GM12873 (cell line): ENCODE measurements at regions not wholly inside any gene's neighbourhood (a gene's known extent, or its start where the extent isn't known, plus 50 kb on each side); places are given as distances from the start of the nearest gene placed in this dataset.

Experiments
- CTCF ChIP-seq: IDR thresholded peaks from 2 replicates; pipeline ENCODE4 v1.5.1; 2012; ENCODE audit warnings: low read depth, mild to moderate bottlenecking, moderate library complexity, low read length, control low read depth; ENCODE audit not compliant: insufficient read depth; ENCODE audit errors: missing control alignments

- TF ChIP-seq CTCF = no peak
Observed at GRCh38 chr12:124451637-124452243, 115.7 kb downstream of the NCOR2 start.

- no peak for TF ChIP-seq CTCF
Observed at GRCh38 chr12:124451016-124451415, 116.4 kb downstream of the NCOR2 start.

GRCh38 chr12:124450376-124450750 is 117.0 kb downstream of the NCOR2 start:
- TF ChIP-seq CTCF = no peak

- no peak for TF ChIP-seq CTCF
Observed at GRCh38 chr12:124449623-124450375, 117.6 kb downstream of the NCOR2 start.

GRCh38 chr12:124448955-124449622 is 118.3 kb downstream of the NCOR2 start:
- TF ChIP-seq CTCF = no peak

- no peak for TF ChIP-seq CTCF
Observed at GRCh38 chr12:124448241-124448954, 119.0 kb downstream of the NCOR2 start.

GRCh38 chr12:124446364-124446763 is 121.0 kb downstream of the NCOR2 start:
- TF ChIP-seq CTCF = no peak
